ENCODE measurements at regions not wholly inside any gene's neighbourhood (a gene's known extent, or its start where the extent isn't known, plus 50 kb on each side); places are given as distances from the start of the nearest gene placed in this dataset.

DNA sequence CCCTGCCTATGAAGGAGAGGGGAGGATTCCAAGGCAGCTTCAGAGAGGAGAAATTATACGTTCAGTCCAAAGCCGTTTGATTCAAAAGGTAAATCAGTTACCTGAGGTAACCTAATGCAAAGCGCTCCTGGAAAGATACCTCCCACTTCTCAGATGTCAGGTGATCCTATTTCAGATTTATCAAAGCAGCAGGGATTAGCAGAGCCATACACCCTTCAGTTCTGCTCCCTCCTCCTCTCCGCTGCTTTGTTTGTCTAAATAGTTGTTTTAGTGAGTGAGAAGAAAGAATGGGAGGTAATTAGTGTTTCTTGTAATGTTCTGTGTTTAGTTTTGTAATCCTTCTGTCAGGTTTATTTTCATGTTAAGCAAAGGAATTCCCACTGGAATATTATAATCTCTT, 81.1 kb downstream of the SOX14 start (continued):
- no peak for TF ChIP-seq RNF2 (IDR thresholded peaks at IDR 0.05; ENCODE audit: borderline replicate concordance, low read depth, low read length, missing control alignments, poor library complexity, severe bottlenecking)

All from H1 (cell line).